ENCODE measurements at regions not wholly inside any gene's neighbourhood (a gene's known extent, or its start where the extent isn't known, plus 50 kb on each side); places are given as distances from the start of the nearest gene placed in this dataset.

DNA sequence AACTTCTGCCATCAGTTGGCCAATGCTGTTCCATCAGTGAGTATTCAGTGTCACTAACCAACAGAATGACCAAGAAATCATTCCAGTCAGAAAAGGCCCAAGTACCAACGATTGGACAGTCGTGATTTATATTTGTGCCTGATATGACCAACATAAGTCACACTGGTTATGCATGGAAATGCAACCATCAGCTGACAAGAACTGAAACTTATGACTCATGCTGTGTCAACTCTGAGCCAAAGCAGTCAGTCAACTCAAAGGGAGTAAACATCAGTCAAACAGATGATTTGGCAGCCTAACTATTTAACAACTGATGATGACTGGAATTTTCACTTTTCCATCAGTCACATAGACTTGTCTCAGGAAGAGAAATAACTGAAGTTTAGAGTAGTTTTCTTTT is 142.4 kb downstream of the ANXA2 start:
- TF ChIP-seq, protein P1, sequence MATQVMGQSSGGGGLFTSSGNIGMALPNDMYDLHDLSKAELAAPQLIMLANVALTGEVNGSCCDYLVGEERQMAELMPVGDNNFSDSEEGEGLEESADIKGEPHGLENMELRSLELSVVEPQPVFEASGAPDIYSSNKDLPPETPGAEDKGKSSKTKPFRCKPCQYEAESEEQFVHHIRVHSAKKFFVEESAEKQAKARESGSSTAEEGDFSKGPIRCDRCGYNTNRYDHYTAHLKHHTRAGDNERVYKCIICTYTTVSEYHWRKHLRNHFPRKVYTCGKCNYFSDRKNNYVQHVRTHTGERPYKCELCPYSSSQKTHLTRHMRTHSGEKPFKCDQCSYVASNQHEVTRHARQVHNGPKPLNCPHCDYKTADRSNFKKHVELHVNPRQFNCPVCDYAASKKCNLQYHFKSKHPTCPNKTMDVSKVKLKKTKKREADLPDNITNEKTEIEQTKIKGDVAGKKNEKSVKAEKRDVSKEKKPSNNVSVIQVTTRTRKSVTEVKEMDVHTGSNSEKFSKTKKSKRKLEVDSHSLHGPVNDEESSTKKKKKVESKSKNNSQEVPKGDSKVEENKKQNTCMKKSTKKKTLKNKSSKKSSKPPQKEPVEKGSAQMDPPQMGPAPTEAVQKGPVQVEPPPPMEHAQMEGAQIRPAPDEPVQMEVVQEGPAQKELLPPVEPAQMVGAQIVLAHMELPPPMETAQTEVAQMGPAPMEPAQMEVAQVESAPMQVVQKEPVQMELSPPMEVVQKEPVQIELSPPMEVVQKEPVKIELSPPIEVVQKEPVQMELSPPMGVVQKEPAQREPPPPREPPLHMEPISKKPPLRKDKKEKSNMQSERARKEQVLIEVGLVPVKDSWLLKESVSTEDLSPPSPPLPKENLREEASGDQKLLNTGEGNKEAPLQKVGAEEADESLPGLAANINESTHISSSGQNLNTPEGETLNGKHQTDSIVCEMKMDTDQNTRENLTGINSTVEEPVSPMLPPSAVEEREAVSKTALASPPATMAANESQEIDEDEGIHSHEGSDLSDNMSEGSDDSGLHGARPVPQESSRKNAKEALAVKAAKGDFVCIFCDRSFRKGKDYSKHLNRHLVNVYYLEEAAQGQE (IDR thresholded peaks at IDR 0.05; ENCODE audit: insufficient replicate concordance, low read depth), result no peak
- TF ChIP-seq POLR2AphosphoS5 (IDR thresholded peaks at IDR 0.05; ENCODE audit: low read depth) (no peak), SPI1 (IDR thresholded peaks at IDR 0.05; ENCODE audit: borderline replicate concordance, low read depth) (no peak), GABPA (IDR thresholded peaks at IDR 0.05; ENCODE audit: low read depth) (no peak)
- TF ChIP-seq, protein P2, sequence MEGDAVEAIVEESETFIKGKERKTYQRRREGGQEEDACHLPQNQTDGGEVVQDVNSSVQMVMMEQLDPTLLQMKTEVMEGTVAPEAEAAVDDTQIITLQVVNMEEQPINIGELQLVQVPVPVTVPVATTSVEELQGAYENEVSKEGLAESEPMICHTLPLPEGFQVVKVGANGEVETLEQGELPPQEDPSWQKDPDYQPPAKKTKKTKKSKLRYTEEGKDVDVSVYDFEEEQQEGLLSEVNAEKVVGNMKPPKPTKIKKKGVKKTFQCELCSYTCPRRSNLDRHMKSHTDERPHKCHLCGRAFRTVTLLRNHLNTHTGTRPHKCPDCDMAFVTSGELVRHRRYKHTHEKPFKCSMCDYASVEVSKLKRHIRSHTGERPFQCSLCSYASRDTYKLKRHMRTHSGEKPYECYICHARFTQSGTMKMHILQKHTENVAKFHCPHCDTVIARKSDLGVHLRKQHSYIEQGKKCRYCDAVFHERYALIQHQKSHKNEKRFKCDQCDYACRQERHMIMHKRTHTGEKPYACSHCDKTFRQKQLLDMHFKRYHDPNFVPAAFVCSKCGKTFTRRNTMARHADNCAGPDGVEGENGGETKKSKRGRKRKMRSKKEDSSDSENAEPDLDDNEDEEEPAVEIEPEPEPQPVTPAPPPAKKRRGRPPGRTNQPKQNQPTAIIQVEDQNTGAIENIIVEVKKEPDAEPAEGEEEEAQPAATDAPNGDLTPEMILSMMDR (IDR thresholded peaks at IDR 0.05; ENCODE audit: insufficient read depth, low read length), result no peak

Data from HL-60 (cell line).